GM23338 (cell line): ENCODE measurements at regions not wholly inside any gene's neighbourhood (a gene's known extent, or its start where the extent isn't known, plus 50 kb on each side); places are given as distances from the start of the nearest gene placed in this dataset.
A peak's percentile ranks its signal among the peaks of the same experiment; 100 is the strongest.

ENCODE experiments used
- ATAC-seq: fragments of 200-7000 bp; cut with Tn5 transposase; 3 replicates; pipeline ENCODE4 v1.9.1; 2020
- DNase-seq: peaks from one replicate; pipeline ENCODE4 v3.0.0-alpha.2; 2015; ENCODE audit warnings: low spot score
- H2AFZ ChIP-seq: fragments of 200-600 bp; sonication (generic); 2 replicates; pipeline ENCODE4 v1.8.0; 2016; ENCODE audit warnings: antibody characterized with exemption, mild to moderate bottlenecking, moderate library complexity
- H3F3A ChIP-seq: fragments of 200-600 bp; sonication (generic); replicated peaks from 2 replicates; pipeline ENCODE4 v1.8.0; 2017; ENCODE audit warnings: antibody characterized with exemption, mixed run types, low read depth
- H3K27ac ChIP-seq: fragments of 200-600 bp; sonication (generic); 2 replicates; pipeline ENCODE4 v1.6.1; 2016; ENCODE audit warnings: low read depth
- H3K27me3 ChIP-seq: fragments of 200-600 bp; sonication (generic); 2 replicates; pipeline ENCODE4 v1.8.0; 2016; ENCODE audit warnings: mild to moderate bottlenecking, mixed run types, moderate library complexity; ENCODE audit not compliant: insufficient read depth
- H3K36me3 ChIP-seq: fragments of 200-600 bp; sonication (generic); 2 replicates; pipeline ENCODE4 v1.8.0; 2016; ENCODE audit warnings: mild to moderate bottlenecking; ENCODE audit not compliant: insufficient read depth
- H3K4me1 ChIP-seq: fragments of 200-600 bp; sonication (generic); 2 replicates; pipeline ENCODE4 v1.8.0; 2016; ENCODE audit warnings: mild to moderate bottlenecking, moderate library complexity; ENCODE audit not compliant: insufficient read depth
- H3K4me2 ChIP-seq: fragments of 200-600 bp; sonication (generic); 2 replicates; pipeline ENCODE4 v1.7.1; 2017; ENCODE audit warnings: mixed run types
- H3K4me3 ChIP-seq: fragments of 200-600 bp; sonication (generic); 2 replicates; pipeline ENCODE4 v1.6.1; 2016; ENCODE audit warnings: mixed run types
- H3K79me2 ChIP-seq: fragments of 200-600 bp; sonication (generic); replicated peaks from 2 replicates; pipeline ENCODE4 v1.8.0; 2017; ENCODE audit warnings: mild to moderate bottlenecking; ENCODE audit not compliant: insufficient read depth
- H3K9me2 ChIP-seq: fragments of 200-600 bp; sonication (generic); 2 replicates; pipeline ENCODE4 v1.8.0; 2017; ENCODE audit not compliant: insufficient read depth
- H4K20me1 ChIP-seq: fragments of 200-600 bp; sonication (generic); replicated peaks from 2 replicates; pipeline ENCODE4 v1.8.0; 2017; ENCODE audit warnings: mild to moderate bottlenecking; ENCODE audit not compliant: insufficient read depth
- H3K27ac Mint-ChIP-seq: 2 replicates; pipeline ENCODE4 v1.8.0; 2020; ENCODE audit warnings: inconsistent platforms, mild to moderate bottlenecking, moderate library complexity, mixed read lengths
- H3K27me3 Mint-ChIP-seq: 3 replicates; pipeline ENCODE4 v1.8.0; 2022; ENCODE audit warnings: low read depth, mild to moderate bottlenecking, moderate library complexity, mixed read lengths, inconsistent platforms; ENCODE audit not compliant: insufficient read depth, poor library complexity
- H3K36me3 Mint-ChIP-seq: 3 replicates; pipeline ENCODE4 v1.8.0; 2021; ENCODE audit warnings: low read depth, mild to moderate bottlenecking, inconsistent platforms, moderate library complexity, mixed read lengths
- H3K4me1 Mint-ChIP-seq: 3 replicates; pipeline ENCODE4 v1.8.0; 2020; ENCODE audit warnings: mild to moderate bottlenecking, inconsistent platforms, mixed read lengths
- H3K4me3 Mint-ChIP-seq: 3 replicates; pipeline ENCODE4 v1.8.0; 2021; ENCODE audit warnings: moderate library complexity, mild to moderate bottlenecking, inconsistent platforms, mixed read lengths
- H3K9me3 Mint-ChIP-seq: 3 replicates; pipeline ENCODE4 v1.8.0; 2020; ENCODE audit warnings: moderate library complexity, mild to moderate bottlenecking, inconsistent platforms, mixed read lengths
- CREB1 ChIP-seq: fragments of 250-450 bp; sonication (Bioruptor Pico); IDR thresholded peaks from 2 replicates; pipeline ENCODE4 v1.5.0; 2020; ENCODE audit warnings: low read depth, mild to moderate bottlenecking, moderate library complexity
- EZH2 ChIP-seq: fragments of 200-600 bp; sonication (generic); IDR thresholded peaks from one replicate; pipeline ENCODE4 v1.8.0; 2017; ENCODE audit warnings: antibody characterized with exemption, mild to moderate bottlenecking, low read depth; ENCODE audit not compliant: unreplicated experiment
- EZH2phosphoT487 ChIP-seq: fragments of 200-600 bp; sonication (generic); IDR thresholded peaks from one replicate; pipeline ENCODE4 v1.8.1; 2018; ENCODE audit warnings: antibody characterized with exemption; ENCODE audit not compliant: unreplicated experiment
- JUNB ChIP-seq: IDR thresholded peaks from one replicate; pipeline ENCODE4 v1.6.1; 2016; ENCODE audit warnings: antibody characterized with exemption; ENCODE audit not compliant: unreplicated experiment
- NANOG ChIP-seq: IDR thresholded peaks from 2 replicates; pipeline ENCODE4 v1.6.1; 2016; ENCODE audit warnings: antibody characterized with exemption, borderline replicate concordance
- POLR2AphosphoS5 ChIP-seq: IDR thresholded peaks from 2 replicates; pipeline ENCODE4 v1.6.1; 2016; ENCODE audit warnings: antibody characterized with exemption, low read depth
- STAT1 ChIP-seq: IDR thresholded peaks from one replicate; pipeline ENCODE4 v1.6.1; 2016; ENCODE audit warnings: antibody characterized with exemption; ENCODE audit not compliant: unreplicated experiment
- ZNF114 ChIP-seq: fragments of 250-450 bp; sonication (Bioruptor Pico); IDR thresholded peaks from 2 replicates; pipeline ENCODE4 v1.5.0; 2020; ENCODE audit warnings: mild to moderate bottlenecking, moderate library complexity
- TF ChIP-seq, protein P1 (sequence below): IDR thresholded peaks from one replicate; pipeline ENCODE4 v1.6.1; 2018; ENCODE audit warnings: antibody characterized with exemption; ENCODE audit not compliant: unreplicated experiment
- TF ChIP-seq, protein P2 (sequence below): IDR thresholded peaks from 2 replicates; pipeline ENCODE4 v1.6.1; 2016; ENCODE audit warnings: antibody characterized with exemption
- TF ChIP-seq, protein P3 (sequence below): fragments of 250-450 bp; sonication (Bioruptor Pico); IDR thresholded peaks from 2 replicates; pipeline ENCODE4 v1.5.0; 2020; ENCODE audit warnings: mild to moderate bottlenecking, moderate library complexity

DNA sequence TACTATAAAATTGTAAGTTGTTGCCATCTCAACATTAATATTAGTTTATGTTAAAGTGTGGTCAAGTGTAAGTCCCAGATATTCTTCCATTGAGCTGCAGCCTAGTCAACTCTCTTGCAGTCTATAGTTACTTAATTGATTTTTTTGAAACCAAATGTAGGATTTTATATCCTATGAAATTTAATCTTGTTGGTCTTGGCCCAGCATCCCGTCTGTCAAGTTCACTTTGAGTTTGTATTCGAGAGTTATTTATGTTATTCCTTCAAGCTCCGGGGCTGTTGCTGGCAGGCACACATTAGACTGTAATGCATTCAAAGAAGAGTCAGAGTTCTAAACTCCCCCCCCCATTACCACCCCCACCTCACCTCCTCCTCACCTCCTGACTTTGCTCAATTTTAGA is 71.0 kb upstream of the SPACA1 start (continued):
- TF ChIP-seq, protein P1, sequence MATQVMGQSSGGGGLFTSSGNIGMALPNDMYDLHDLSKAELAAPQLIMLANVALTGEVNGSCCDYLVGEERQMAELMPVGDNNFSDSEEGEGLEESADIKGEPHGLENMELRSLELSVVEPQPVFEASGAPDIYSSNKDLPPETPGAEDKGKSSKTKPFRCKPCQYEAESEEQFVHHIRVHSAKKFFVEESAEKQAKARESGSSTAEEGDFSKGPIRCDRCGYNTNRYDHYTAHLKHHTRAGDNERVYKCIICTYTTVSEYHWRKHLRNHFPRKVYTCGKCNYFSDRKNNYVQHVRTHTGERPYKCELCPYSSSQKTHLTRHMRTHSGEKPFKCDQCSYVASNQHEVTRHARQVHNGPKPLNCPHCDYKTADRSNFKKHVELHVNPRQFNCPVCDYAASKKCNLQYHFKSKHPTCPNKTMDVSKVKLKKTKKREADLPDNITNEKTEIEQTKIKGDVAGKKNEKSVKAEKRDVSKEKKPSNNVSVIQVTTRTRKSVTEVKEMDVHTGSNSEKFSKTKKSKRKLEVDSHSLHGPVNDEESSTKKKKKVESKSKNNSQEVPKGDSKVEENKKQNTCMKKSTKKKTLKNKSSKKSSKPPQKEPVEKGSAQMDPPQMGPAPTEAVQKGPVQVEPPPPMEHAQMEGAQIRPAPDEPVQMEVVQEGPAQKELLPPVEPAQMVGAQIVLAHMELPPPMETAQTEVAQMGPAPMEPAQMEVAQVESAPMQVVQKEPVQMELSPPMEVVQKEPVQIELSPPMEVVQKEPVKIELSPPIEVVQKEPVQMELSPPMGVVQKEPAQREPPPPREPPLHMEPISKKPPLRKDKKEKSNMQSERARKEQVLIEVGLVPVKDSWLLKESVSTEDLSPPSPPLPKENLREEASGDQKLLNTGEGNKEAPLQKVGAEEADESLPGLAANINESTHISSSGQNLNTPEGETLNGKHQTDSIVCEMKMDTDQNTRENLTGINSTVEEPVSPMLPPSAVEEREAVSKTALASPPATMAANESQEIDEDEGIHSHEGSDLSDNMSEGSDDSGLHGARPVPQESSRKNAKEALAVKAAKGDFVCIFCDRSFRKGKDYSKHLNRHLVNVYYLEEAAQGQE: no peak
- TF ChIP-seq ZNF114 (no peak), POLR2AphosphoS5 (no peak)

DNA sequence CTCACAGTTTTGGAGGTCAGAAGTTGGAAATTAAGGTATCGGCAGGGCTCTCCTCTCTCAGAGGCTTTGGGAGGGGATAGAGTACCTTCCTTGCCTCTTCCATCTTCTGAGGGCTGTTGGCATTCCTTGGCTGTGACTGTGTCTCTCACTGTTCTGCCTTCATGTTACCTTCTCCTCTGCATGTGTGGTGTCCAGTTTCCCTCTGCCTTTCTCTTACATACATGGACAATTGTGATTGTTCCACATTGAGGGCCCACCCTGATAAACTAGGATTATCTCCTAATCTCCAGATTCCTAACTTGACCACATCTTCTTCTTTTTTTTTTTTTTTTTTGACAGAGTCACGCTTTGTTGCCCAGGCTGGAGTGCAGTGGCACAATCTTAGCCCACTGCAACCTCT is 72.1 kb upstream of the SPACA1 start:
- Histone ChIP-seq H3K27me3 (no peaks in the 10 kb centered on the region), H3K4me2 (no peak overlapping the region), H3K36me3 (no peaks in the 10 kb centered on the region), H3K79me2 (no peaks in the 10 kb centered on the region), H3K4me1 (0 out of 2 replicates have a peak, but pooled peaks cover 3% of the 10 kb centered on the region), H3K9me2 (0 out of 2 replicates have a peak, but pooled peaks cover 3% of the 10 kb centered on the region), H2AFZ (peak overlapping the region; percentile 76), H3K4me3 (no peak overlapping the region), H3K27ac (no peak overlapping the region), H4K20me1 (no peaks in the 10 kb centered on the region), H3F3A (no peaks in the 10 kb centered on the region)
- Mint-ChIP-seq H3K4me1 (0 out of 3 replicates have a peak, but pooled peaks cover 2% of the 10 kb centered on the region), H3K27me3 (peaks cover 2% of the 10 kb centered on the region), H3K27ac (no peak overlapping the region), H3K4me3 (no peak overlapping the region), H3K36me3 (no peaks in the 10 kb centered on the region), H3K9me3 (no peaks in the 10 kb centered on the region)
- DNase-seq (no peak), ATAC-seq (no peak)
- TF ChIP-seq CREB1 (CRISPR knock-in tag) (no peak), POLR2AphosphoS5 (no peak), ZNF114 (no peak), EZH2 (no peak), STAT1 (no peak), EZH2phosphoT487 (no peak), NANOG (no peak), JUNB (no peak)
- TF ChIP-seq, protein P1: no peak
- TF ChIP-seq, protein P2, sequence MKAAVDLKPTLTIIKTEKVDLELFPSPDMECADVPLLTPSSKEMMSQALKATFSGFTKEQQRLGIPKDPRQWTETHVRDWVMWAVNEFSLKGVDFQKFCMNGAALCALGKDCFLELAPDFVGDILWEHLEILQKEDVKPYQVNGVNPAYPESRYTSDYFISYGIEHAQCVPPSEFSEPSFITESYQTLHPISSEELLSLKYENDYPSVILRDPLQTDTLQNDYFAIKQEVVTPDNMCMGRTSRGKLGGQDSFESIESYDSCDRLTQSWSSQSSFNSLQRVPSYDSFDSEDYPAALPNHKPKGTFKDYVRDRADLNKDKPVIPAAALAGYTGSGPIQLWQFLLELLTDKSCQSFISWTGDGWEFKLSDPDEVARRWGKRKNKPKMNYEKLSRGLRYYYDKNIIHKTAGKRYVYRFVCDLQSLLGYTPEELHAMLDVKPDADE: no peak
- TF ChIP-seq, protein P3, sequence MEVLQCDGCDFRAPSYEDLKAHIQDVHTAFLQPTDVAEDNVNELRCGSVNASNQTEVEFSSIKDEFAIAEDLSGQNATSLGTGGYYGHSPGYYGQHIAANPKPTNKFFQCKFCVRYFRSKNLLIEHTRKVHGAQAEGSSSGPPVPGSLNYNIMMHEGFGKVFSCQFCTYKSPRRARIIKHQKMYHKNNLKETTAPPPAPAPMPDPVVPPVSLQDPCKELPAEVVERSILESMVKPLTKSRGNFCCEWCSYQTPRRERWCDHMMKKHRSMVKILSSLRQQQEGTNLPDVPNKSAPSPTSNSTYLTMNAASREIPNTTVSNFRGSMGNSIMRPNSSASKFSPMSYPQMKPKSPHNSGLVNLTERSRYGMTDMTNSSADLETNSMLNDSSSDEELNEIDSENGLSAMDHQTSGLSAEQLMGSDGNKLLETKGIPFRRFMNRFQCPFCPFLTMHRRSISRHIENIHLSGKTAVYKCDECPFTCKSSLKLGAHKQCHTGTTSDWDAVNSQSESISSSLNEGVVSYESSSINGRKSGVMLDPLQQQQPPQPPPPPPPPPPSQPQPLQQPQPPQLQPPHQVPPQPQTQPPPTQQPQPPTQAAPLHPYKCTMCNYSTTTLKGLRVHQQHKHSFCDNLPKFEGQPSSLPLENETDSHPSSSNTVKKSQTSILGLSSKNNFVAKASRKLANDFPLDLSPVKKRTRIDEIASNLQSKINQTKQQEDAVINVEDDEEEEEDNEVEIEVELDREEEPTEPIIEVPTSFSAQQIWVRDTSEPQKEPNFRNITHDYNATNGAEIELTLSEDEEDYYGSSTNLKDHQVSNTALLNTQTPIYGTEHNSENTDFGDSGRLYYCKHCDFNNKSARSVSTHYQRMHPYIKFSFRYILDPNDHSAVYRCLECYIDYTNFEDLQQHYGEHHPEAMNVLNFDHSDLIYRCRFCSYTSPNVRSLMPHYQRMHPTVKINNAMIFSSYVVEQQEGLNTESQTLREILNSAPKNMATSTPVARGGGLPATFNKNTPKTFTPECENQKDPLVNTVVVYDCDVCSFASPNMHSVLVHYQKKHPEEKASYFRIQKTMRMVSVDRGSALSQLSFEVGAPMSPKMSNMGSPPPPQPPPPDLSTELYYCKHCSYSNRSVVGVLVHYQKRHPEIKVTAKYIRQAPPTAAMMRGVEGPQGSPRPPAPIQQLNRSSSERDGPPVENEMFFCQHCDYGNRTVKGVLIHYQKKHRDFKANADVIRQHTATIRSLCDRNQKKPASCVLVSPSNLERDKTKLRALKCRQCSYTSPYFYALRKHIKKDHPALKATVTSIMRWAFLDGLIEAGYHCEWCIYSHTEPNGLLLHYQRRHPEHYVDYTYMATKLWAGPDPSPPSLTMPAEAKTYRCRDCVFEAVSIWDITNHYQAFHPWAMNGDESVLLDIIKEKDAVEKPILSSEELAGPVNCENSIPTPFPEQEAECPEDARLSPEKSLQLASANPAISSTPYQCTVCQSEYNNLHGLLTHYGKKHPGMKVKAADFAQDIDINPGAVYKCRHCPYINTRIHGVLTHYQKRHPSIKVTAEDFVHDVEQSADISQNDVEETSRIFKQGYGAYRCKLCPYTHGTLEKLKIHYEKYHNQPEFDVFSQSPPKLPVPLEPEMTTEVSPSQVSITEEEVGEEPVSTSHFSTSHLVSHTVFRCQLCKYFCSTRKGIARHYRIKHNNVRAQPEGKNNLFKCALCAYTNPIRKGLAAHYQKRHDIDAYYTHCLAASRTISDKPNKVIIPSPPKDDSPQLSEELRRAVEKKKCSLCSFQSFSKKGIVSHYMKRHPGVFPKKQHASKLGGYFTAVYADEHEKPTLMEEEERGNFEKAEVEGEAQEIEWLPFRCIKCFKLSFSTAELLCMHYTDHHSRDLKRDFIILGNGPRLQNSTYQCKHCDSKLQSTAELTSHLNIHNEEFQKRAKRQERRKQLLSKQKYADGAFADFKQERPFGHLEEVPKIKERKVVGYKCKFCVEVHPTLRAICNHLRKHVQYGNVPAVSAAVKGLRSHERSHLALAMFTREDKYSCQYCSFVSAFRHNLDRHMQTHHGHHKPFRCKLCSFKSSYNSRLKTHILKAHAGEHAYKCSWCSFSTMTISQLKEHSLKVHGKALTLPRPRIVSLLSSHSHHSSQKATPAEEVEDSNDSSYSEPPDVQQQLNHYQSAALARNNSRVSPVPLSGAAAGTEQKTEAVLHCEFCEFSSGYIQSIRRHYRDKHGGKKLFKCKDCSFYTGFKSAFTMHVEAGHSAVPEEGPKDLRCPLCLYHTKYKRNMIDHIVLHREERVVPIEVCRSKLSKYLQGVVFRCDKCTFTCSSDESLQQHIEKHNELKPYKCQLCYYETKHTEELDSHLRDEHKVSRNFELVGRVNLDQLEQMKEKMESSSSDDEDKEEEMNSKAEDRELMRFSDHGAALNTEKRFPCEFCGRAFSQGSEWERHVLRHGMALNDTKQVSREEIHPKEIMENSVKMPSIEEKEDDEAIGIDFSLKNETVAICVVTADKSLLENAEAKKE (CRISPR knock-in tag): no peak
